ENCODE measurements at regions not wholly inside any gene's neighbourhood (a gene's known extent, or its start where the extent isn't known, plus 50 kb on each side); places are given as distances from the start of the nearest gene placed in this dataset.

- Histone ChIP-seq H3K27ac (ENCODE audit: low read depth in 1 of 2, low read length in 2 of 2) (no peak overlapping the region), H3K4me1 (ENCODE audit: insufficient read depth, low read length) (no peaks in the 10 kb centered on the region), H3K36me3 (ENCODE audit: insufficient read depth, low read length) (no peaks in the 10 kb centered on the region), H3K4me3 (ENCODE audit: low read length) (no peak overlapping the region), H3K9me3 (ENCODE audit: control insufficient read depth in 1 of 2, insufficient read depth in 1 of 2, low read length in 2 of 2) (peaks cover 0 to 11% of the 10 kb centered on the region in 2 experiments), H3K27me3 (ENCODE audit: control insufficient read depth in 1 of 2, insufficient read depth in 2 of 2, low read length in 2 of 2) (peaks cover 0 to 9% of the 10 kb centered on the region in 2 experiments)
- H3K27ac Mint-ChIP-seq = no peak overlapping the region
- H3K4me1 Mint-ChIP-seq (ENCODE audit: low read depth) = no peaks in the 10 kb centered on the region
- POLR2A ChIA-PET = no interaction called here
- intact Hi-C loops (cut with DNase I, micrococcal nuclease) = no loop called here
- H3K36me3 Mint-ChIP-seq (ENCODE audit: low read depth) = no peaks in the 10 kb centered on the region
- no peak overlapping the region for H3K4me3 Mint-ChIP-seq
- CTCF ChIA-PET = no interaction called here
- DNase-seq = no peak
- H3K9me3 Mint-ChIP-seq = no peaks in the 10 kb centered on the region
- H3K27me3 Mint-ChIP-seq = peaks cover 61% of the 10 kb centered on the region
- ATAC-seq (ENCODE audit: poor library complexity) = no peak
- no peak for TF ChIP-seq CTCF (IDR thresholded peaks at IDR 0.05)
Measured at GRCh38 chr2:236662231-236663185, 92.9 kb downstream of the ACKR3 start.

- H3K9me3 Mint-ChIP-seq = no peaks in the 10 kb centered on the region
- H3K27me3 Mint-ChIP-seq = peaks cover 52% of the 10 kb centered on the region
Measured at GRCh38 chr2:236663287-236664101, 93.9 kb downstream of the ACKR3 start.

GRCh38 chr2:236664136-236664535 is 94.5 kb downstream of the ACKR3 start:
- Mint-ChIP-seq H3K27me3 (peaks cover 46% of the 10 kb centered on the region), H3K4me3 (no peak overlapping the region), H3K9me3 (no peaks in the 10 kb centered on the region), H3K36me3 (ENCODE audit: low read depth) (no peaks in the 10 kb centered on the region), H3K4me1 (ENCODE audit: low read depth) (no peaks in the 10 kb centered on the region), H3K27ac (no peak overlapping the region)
- intact Hi-C loops (cut with DNase I, micrococcal nuclease) = no loop called here
- H3K9me3 ChIP-seq (ENCODE audit: control insufficient read depth in 1 of 2, insufficient read depth in 1 of 2, low read length in 2 of 2) = peaks cover 0 to 12% of the 10 kb centered on the region in 2 experiments
- H3K27me3 ChIP-seq (ENCODE audit: control insufficient read depth in 1 of 2, insufficient read depth in 2 of 2, low read length in 2 of 2) = peaks cover 0 to 7% of the 10 kb centered on the region in 2 experiments
- ATAC-seq (ENCODE audit: poor library complexity) (no peak), DNase-seq (no peak)
- H3K27ac ChIP-seq (ENCODE audit: low read depth in 1 of 2, low read length in 2 of 2) = no peak overlapping the region
- no peak for TF ChIP-seq CTCF (IDR thresholded peaks at IDR 0.05)
- H3K36me3 ChIP-seq (ENCODE audit: insufficient read depth, low read length) = no peaks in the 10 kb centered on the region
- no peaks in the 10 kb centered on the region for H3K4me1 ChIP-seq (ENCODE audit: insufficient read depth, low read length)
- CTCF ChIA-PET = no interaction called here
- H3K4me3 ChIP-seq (ENCODE audit: low read length) = no peak overlapping the region
- POLR2A ChIA-PET = no interaction called here

More at GRCh38 chr2:236663287-236664101, 93.9 kb downstream of the ACKR3 start:
- no peaks in the 10 kb centered on the region for H3K36me3 Mint-ChIP-seq (ENCODE audit: low read depth)
- CTCF ChIA-PET = no interaction called here
- POLR2A ChIA-PET = no interaction called here
- intact Hi-C loops (cut with DNase I, micrococcal nuclease) = no loop called here
- H3K27ac Mint-ChIP-seq = no peak overlapping the region
- no peak overlapping the region for H3K4me3 Mint-ChIP-seq
- no peaks in the 10 kb centered on the region for H3K4me1 Mint-ChIP-seq (ENCODE audit: low read depth)
- no peaks in the 10 kb centered on the region for H3K36me3 ChIP-seq (ENCODE audit: insufficient read depth, low read length)
- H3K9me3 ChIP-seq (ENCODE audit: control insufficient read depth in 1 of 2, insufficient read depth in 1 of 2, low read length in 2 of 2) = peaks cover 0 to 12% of the 10 kb centered on the region in 2 experiments
- no peak for TF ChIP-seq CTCF (IDR thresholded peaks at IDR 0.05)
- no peak overlapping the region for H3K27ac ChIP-seq (ENCODE audit: low read depth in 1 of 2, low read length in 2 of 2)
- no peak overlapping the region for H3K4me3 ChIP-seq (ENCODE audit: low read length)
- ATAC-seq (ENCODE audit: poor library complexity) (no peak), DNase-seq (no peak)
- no peaks in the 10 kb centered on the region for H3K4me1 ChIP-seq (ENCODE audit: insufficient read depth, low read length)
- peaks cover 0 to 9% of the 10 kb centered on the region in 2 experiments for H3K27me3 ChIP-seq (ENCODE audit: control insufficient read depth in 1 of 2, insufficient read depth in 2 of 2, low read length in 2 of 2)

All from CD4-positive, alpha-beta T cell (primary cell).